Astrocyte (in vitro differentiated cells and primary cell): ENCODE measurements at regions not wholly inside any gene's neighbourhood (a gene's known extent, or its start where the extent isn't known, plus 50 kb on each side); places are given as distances from the start of the nearest gene placed in this dataset.

ENCODE experiments used
- CTCF ChIP-seq: IDR thresholded peaks from 2 replicates; pipeline ENCODE4 v1.5.1; 2011; ENCODE audit warnings: low read depth, mild to moderate bottlenecking, inconsistent platforms, low read length, moderate library complexity; ENCODE audit not compliant: insufficient read depth
- EZH2 ChIP-seq: IDR thresholded peaks from 2 replicates; pipeline ENCODE4 v1.6.1; 2012; ENCODE audit warnings: mild to moderate bottlenecking, low read length, inconsistent platforms; ENCODE audit not compliant: insufficient read depth

DNA sequence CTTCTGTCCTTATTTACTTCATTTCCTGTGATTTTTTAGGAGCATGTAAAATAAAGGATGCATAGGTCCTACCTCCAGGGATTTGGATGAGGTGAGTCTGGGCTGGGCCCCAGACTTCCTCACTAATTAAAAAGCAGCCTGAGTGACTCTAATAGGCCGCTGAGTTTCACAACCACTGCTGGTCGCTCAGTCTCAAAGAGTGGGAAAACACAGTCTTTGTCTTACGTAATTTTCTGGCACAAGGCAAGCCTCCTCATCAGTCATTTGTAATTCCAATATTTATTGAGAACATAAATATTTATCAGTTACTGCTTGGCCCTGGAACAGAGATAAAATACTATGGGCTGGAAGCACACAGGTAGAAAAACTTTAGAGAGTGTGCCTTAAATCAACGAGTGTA lies 195.4 kb upstream of the RUNX1 start:
- no peak for TF ChIP-seq CTCF
- no peak for TF ChIP-seq EZH2
